AG09309 (cell line): ENCODE measurements at regions not wholly inside any gene's neighbourhood (a gene's known extent, or its start where the extent isn't known, plus 50 kb on each side); places are given as distances from the start of the nearest gene placed in this dataset.

Source experiments
- DNase-seq: peaks from one replicate; pipeline ENCODE4 v3.0.0-alpha.2; 2010; ENCODE audit warnings: low read depth
- H3K4me3 ChIP-seq: 2 replicates; pipeline ENCODE4 v1.5.1; 2011; ENCODE audit warnings: mild to moderate bottlenecking, low read depth, low read length, moderate library complexity; ENCODE audit not compliant: control insufficient read depth
- TF ChIP-seq, protein P1 (sequence below): IDR thresholded peaks from 2 replicates; pipeline ENCODE4 v1.5.1; 2011; ENCODE audit warnings: mild to moderate bottlenecking, low read depth, low read length, inconsistent platforms; ENCODE audit not compliant: insufficient read depth, control insufficient read depth; ENCODE audit errors: missing control alignments

DNA sequence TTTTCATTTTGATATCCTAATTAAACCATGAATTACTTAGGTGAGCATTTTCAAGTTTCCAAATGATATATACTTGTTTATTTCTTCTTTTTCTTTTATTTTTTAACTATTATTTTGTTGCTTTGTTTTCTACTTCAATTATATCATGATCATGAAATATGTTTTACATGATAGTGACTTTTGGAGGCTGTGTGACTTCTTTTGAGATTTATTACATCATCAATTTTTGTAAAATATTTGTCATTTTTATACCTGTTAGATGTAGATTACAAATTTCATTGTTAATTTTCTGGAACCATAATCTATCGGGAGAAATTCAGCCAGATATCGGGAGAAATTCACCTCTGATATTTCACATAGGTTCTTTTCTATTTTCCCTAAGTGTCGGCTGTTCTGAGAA, 228.6 kb downstream of the RAD51AP2 start:
- no peak overlapping the region for H3K4me3 ChIP-seq
- TF ChIP-seq, protein P1, sequence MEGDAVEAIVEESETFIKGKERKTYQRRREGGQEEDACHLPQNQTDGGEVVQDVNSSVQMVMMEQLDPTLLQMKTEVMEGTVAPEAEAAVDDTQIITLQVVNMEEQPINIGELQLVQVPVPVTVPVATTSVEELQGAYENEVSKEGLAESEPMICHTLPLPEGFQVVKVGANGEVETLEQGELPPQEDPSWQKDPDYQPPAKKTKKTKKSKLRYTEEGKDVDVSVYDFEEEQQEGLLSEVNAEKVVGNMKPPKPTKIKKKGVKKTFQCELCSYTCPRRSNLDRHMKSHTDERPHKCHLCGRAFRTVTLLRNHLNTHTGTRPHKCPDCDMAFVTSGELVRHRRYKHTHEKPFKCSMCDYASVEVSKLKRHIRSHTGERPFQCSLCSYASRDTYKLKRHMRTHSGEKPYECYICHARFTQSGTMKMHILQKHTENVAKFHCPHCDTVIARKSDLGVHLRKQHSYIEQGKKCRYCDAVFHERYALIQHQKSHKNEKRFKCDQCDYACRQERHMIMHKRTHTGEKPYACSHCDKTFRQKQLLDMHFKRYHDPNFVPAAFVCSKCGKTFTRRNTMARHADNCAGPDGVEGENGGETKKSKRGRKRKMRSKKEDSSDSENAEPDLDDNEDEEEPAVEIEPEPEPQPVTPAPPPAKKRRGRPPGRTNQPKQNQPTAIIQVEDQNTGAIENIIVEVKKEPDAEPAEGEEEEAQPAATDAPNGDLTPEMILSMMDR, result no peak
- DNase-seq, result no peak

DNA sequence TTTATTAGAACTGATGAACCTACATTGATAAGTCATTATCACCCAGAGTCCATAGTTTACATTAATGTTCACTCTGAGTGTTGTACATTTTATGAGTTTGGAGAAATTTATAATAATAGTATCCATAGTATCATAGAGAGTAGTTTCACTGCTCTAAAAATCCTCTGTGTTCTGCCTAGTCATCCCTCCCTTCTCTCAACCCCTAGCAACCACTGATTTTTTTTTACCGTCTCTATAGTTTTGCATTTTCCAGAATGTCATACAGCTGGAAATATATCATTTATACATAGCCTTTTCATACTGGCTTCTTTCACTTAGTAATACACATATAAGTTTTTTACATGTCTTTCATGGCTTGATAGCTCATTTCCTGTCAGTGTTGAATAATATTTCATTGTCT, 231.1 kb downstream of the RAD51AP2 start:
- DNase-seq, result no peak
- TF ChIP-seq, protein P1, result no peak
- no peak overlapping the region for H3K4me3 ChIP-seq

DNA sequence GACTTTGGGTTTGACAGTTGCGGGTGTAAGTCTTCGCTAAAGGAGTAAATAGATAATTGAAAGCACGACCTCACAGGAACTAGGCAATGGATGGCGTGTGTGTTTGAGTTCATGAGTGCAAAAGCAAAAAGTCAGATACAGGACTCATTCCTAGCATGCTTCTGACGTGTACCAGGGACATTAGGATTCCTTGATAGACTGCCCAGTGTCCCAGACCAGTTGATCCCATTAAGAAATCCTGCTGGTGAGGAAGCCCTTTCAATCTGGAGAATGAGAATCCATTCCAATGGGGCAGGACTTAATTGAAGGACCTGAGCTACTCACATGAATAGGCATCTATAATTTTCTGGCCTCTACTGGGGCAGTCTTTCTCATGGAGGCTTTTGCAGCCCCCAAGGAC, 235.4 kb downstream of the RAD51AP2 start:
- DNase-seq, result no peak
- no peak overlapping the region for H3K4me3 ChIP-seq
- TF ChIP-seq, protein P1, result no peak

DNA sequence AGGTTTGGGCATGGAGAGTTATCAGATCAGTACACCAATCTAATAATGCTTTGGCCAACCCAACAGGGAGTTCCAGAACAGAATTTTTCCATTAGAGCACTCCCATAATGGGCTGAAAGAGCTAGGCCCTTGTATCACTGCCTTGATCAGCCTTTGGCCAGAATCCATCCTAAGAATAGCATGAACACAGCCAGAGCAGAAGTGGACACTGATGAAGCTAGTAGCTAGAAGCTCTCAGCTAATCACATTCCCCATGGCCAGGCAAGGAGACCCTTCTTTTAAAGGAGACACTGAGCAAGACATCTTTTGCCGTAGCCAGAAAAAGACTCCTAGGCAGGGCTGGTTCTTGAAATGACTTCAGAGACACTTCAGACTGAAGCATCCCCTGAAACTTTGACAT, 236.0 kb downstream of the RAD51AP2 start:
- H3K4me3 ChIP-seq, result no peak overlapping the region

DNA sequence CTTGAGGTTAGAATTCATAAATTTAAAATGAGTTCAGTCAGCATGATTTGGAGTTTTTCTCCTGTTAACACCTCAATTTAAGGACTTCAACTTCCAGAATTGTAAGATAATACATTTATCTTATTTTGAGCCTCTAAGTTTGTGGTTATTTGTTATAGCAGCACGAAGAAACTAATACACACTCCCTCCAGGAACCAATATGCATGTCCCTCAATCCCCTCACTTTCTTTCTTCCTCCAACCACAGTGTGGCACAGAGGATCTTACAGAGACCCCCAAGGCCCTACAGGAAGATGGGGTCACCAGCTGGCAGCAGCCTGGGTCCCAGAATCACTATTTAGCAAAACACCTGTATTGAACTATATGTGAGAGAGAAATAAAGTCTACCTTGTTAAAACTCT, 242.0 kb downstream of the RAD51AP2 start:
- H3K4me3 ChIP-seq, result no peak overlapping the region
- no peak for DNase-seq
- TF ChIP-seq, protein P1, result no peak

More for the DNA sequence above, 236.0 kb downstream of the RAD51AP2 start:
- TF ChIP-seq, protein P1, result no peak
- no peak for DNase-seq

DNA sequence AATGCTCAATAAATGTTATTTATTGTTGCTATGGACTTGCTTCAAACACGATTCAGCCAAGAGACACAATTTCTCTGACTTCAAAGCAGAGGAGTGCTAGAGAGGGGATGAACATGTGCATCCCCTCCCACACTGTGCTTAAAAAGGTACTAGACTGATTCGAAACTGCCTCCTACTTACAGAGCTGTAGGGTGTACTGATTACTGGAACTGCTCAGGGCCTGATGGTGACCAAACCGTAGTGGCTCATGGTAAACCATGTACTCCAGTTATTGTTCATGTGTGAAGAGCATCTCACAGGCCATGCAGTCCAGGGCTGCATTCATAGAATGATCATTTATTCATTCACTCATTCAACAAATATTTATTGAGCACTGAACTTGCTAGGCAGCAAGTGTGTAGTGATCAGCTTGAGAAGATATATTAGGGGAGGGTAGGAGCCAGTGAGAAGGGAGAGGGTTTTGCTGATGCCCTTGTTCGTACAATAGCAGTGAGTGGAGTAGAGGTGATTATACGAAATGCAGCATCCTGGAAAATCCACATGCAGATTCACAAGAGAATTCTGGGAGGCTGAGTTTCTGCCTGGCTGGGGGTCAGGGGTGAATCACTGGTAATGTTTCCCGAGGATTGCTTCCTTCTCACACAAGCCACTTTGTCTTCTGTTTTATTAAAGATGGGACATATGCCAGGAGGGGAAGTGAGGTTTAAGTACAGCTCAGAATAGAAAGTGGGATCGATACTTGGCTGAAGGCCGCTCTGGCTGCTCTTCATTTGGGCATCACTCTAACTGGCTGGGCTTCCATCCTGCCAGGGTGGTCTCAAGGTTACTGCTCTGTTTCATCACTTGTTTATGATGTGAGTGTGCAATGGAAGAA, 245.4 kb downstream of the RAD51AP2 start:
- TF ChIP-seq, protein P1, result no peak
- no peak for DNase-seq
- no peak overlapping the region for H3K4me3 ChIP-seq
